Suprapubic skin (tissue), 4 donors: ENCODE measurements at regions not wholly inside any gene's neighbourhood (a gene's known extent, or its start where the extent isn't known, plus 50 kb on each side); places are given as distances from the start of the nearest gene placed in this dataset.

ENCODE experiments used
- DNase-seq, 2 donors: peaks; one replicate each; pipeline ENCODE4 v3.0.0-alpha.2; 2019; ENCODE audit warnings: low spot score in 2 of 2
- H3K27ac ChIP-seq: fragments of 200-600 bp; sonication (generic); one replicate; pipeline ENCODE4 v1.5.1; 2019
- H3K27me3 ChIP-seq: fragments of 200-600 bp; sonication (generic); one replicate; pipeline ENCODE4 v1.5.1; 2019
- H3K36me3 ChIP-seq: fragments of 200-600 bp; sonication (generic); one replicate; pipeline ENCODE4 v1.5.1; 2019
- H3K4me1 ChIP-seq: fragments of 200-600 bp; sonication (generic); one replicate; pipeline ENCODE4 v1.5.1; 2019
- H3K4me3 ChIP-seq: fragments of 200-600 bp; sonication (generic); one replicate; pipeline ENCODE4 v1.5.1; 2019; ENCODE audit warnings: mild to moderate bottlenecking
- H3K9me3 ChIP-seq: fragments of 200-600 bp; sonication (generic); one replicate; pipeline ENCODE4 v1.5.1; 2019
- CTCF ChIP-seq, 2 donors: fragments of 200-600 bp in 1 of 2; fragments of 450-650 bp in 1 of 2; sonication (generic) in 1 of 2; IDR thresholded peaks; one replicate each; pipeline ENCODE4 v1.5.1; 2016 to 2019; ENCODE audit warnings: antibody characterized with exemption in 2 of 2, mild to moderate bottlenecking in 1 of 2, moderate library complexity in 1 of 2
- EP300 ChIP-seq: sonication (generic); formaldehyde crosslinking; IDR thresholded peaks from one replicate; pipeline ENCODE4 v1.6.1; 2017; ENCODE audit warnings: antibody characterized with exemption
- POLR2A ChIP-seq, 2 donors: fragments of 450-650 bp; IDR thresholded peaks; one replicate each; pipeline ENCODE4 v1.6.1; 2017; ENCODE audit warnings: antibody characterized with exemption in 2 of 2, mild to moderate bottlenecking in 2 of 2, moderate library complexity in 2 of 2
- POLR2AphosphoS5 ChIP-seq, 3 donors: sonication (generic); formaldehyde crosslinking; IDR thresholded peaks; one replicate each; pipeline ENCODE4 v1.6.1; 2017; ENCODE audit warnings: antibody characterized with exemption in 3 of 3
- WGBS: methylation state at CpG from one replicate; pipeline ENCODE4 v1.1.5; 2018; 5-methylcytosine and 5-hydroxymethylcytosine counted together

- H3K27me3 ChIP-seq = no peaks in the 10 kb centered on the region
- H3K9me3 ChIP-seq = no peaks in the 10 kb centered on the region
- 51% methylated on average over 5 of the region's 5 CpGs for WGBS
- H3K36me3 ChIP-seq = no peaks in the 10 kb centered on the region
- TF ChIP-seq EP300 (no peak), POLR2AphosphoS5 (IDR thresholded peaks at IDR 0.05) (no peak), CTCF (IDR thresholded peaks at IDR 0.05) (no peak), POLR2A (IDR thresholded peaks at IDR 0.05) (no peak)
- H3K27ac ChIP-seq = no peak overlapping the region
- no peak for DNase-seq
- no peaks in the 10 kb centered on the region for H3K4me1 ChIP-seq
- no peak overlapping the region for H3K4me3 ChIP-seq
These were observed 89.6 kb downstream of the TAF11L14 start for GRCh38 chr5:17723876-17724275.

GRCh38 chr5:17727098-17727497, 92.8 kb downstream of the TAF11L14 start:
- 78% methylated on average over 3 of the region's 3 CpGs for WGBS
- no peak for DNase-seq
- no peak overlapping the region for H3K27ac ChIP-seq
- H3K4me1 ChIP-seq = no peaks in the 10 kb centered on the region
- no peaks in the 10 kb centered on the region for H3K9me3 ChIP-seq
- no peaks in the 10 kb centered on the region for H3K36me3 ChIP-seq
- H3K27me3 ChIP-seq = no peaks in the 10 kb centered on the region
- TF ChIP-seq EP300 (no peak), POLR2AphosphoS5 (IDR thresholded peaks at IDR 0.05) (no peak)
- no peak overlapping the region for H3K4me3 ChIP-seq

- no peak overlapping the region for H3K27ac ChIP-seq
- WGBS = 97% methylated on average over 2 of the region's 2 CpGs
- TF ChIP-seq EP300 (no peak), CTCF (IDR thresholded peaks at IDR 0.05) (no peak), POLR2A (IDR thresholded peaks at IDR 0.05) (no peak), POLR2AphosphoS5 (IDR thresholded peaks at IDR 0.05) (no peak)
- H3K4me3 ChIP-seq = no peak overlapping the region
- H3K4me1 ChIP-seq = no peaks in the 10 kb centered on the region
- H3K27me3 ChIP-seq = no peaks in the 10 kb centered on the region
- H3K36me3 ChIP-seq = no peaks in the 10 kb centered on the region
- DNase-seq = no peak
- no peaks in the 10 kb centered on the region for H3K9me3 ChIP-seq
These were observed 96.2 kb downstream of the TAF11L14 start for GRCh38 chr5:17730421-17730820.

- Histone ChIP-seq H3K27me3 (no peaks in the 10 kb centered on the region), H3K36me3 (no peaks in the 10 kb centered on the region), H3K9me3 (no peaks in the 10 kb centered on the region), H3K4me3 (no peak overlapping the region), H3K4me1 (no peaks in the 10 kb centered on the region), H3K27ac (no peak overlapping the region)
- WGBS = 48% methylated on average over 3 of the region's 3 CpGs
- no peak for DNase-seq
- TF ChIP-seq CTCF (IDR thresholded peaks at IDR 0.05) = no peak
These were observed 98.2 kb downstream of the TAF11L14 start for GRCh38 chr5:17732351-17732923.

GRCh38 chr5:17734011-17734410, 99.8 kb downstream of the TAF11L14 start:
- no peaks in the 10 kb centered on the region for H3K27me3 ChIP-seq
- TF ChIP-seq EP300 (no peak), POLR2A (IDR thresholded peaks at IDR 0.05) (no peak), POLR2AphosphoS5 (IDR thresholded peaks at IDR 0.05) (no peak), CTCF (IDR thresholded peaks at IDR 0.05) (no peak)
- H3K4me3 ChIP-seq = no peak overlapping the region
- WGBS = 66% methylated on average over 2 of the region's 2 CpGs
- DNase-seq = no peak
- no peaks in the 10 kb centered on the region for H3K36me3 ChIP-seq
- H3K4me1 ChIP-seq = no peaks in the 10 kb centered on the region
- no peaks in the 10 kb centered on the region for H3K9me3 ChIP-seq
- no peak overlapping the region for H3K27ac ChIP-seq

- TF ChIP-seq CTCF (IDR thresholded peaks at IDR 0.05) (no peak), EP300 (no peak), POLR2A (IDR thresholded peaks at IDR 0.05) (no peak), POLR2AphosphoS5 (IDR thresholded peaks at IDR 0.05) (no peak)
- 28% methylated on average over 4 of the region's 4 CpGs for WGBS
- no peaks in the 10 kb centered on the region for H3K9me3 ChIP-seq
- H3K27ac ChIP-seq = no peak overlapping the region
- no peak overlapping the region for H3K4me3 ChIP-seq
- no peaks in the 10 kb centered on the region for H3K36me3 ChIP-seq
- H3K4me1 ChIP-seq = no peaks in the 10 kb centered on the region
- DNase-seq = no peak
- H3K27me3 ChIP-seq = no peaks in the 10 kb centered on the region
These were observed 101.5 kb downstream of the TAF11L14 start for GRCh38 chr5:17735761-17736160.
